ENCODE measurements at regions not wholly inside any gene's neighbourhood (a gene's known extent, or its start where the extent isn't known, plus 50 kb on each side); places are given as distances from the start of the nearest gene placed in this dataset.

GRCh38 chr11:80315200-80315599 lies 874.4 kb upstream of the TENM4 start (continued):
- TF ChIP-seq E2F6 (IDR thresholded peaks at IDR 0.05), result no peak
- no peak for TF ChIP-seq SIRT6 (IDR thresholded peaks at IDR 0.05; ENCODE audit: low read length)
- TF ChIP-seq POLR2A (IDR thresholded peaks at IDR 0.05; ENCODE audit: control extremely low read depth in 1 of 2, low read depth in 2 of 2, low read length in 2 of 2), result no peak
- TF ChIP-seq SAP30 (IDR thresholded peaks at IDR 0.05; ENCODE audit: insufficient read depth, insufficient replicate concordance, low read length), result no peak

All from H1 (cell line).